MM.1S (cell line): ENCODE measurements at regions not wholly inside any gene's neighbourhood (a gene's known extent, or its start where the extent isn't known, plus 50 kb on each side); places are given as distances from the start of the nearest gene placed in this dataset.

Experiments used
- DNase-seq: peaks from one replicate; pipeline ENCODE4 v3.0.0-alpha.2; 2015
- H2AFZ ChIP-seq: fragments of 300-600 bp; sonication (generic); 2 replicates; pipeline ENCODE4 v1.6.0; 2016; ENCODE audit warnings: antibody characterized with exemption, low read length
- H3F3A ChIP-seq: fragments of 300-600 bp; sonication (generic); 2 replicates; pipeline ENCODE4 v1.6.1; 2016; ENCODE audit warnings: mild to moderate bottlenecking, antibody characterized with exemption, low read length, moderate library complexity, mixed read lengths; ENCODE audit not compliant: insufficient read depth
- H3K27ac ChIP-seq: fragments of 300-600 bp; sonication (generic); 2 replicates; pipeline ENCODE4 v1.5.1; 2016; ENCODE audit warnings: mild to moderate bottlenecking, low read length
- H3K27me3 ChIP-seq: fragments of 300-600 bp; sonication (generic); replicated peaks from 2 replicates; pipeline ENCODE4 v1.6.0; 2016; ENCODE audit warnings: low read length; ENCODE audit not compliant: insufficient read depth
- H3K36me3 ChIP-seq: fragments of 300-600 bp; sonication (generic); replicated peaks from 2 replicates; pipeline ENCODE4 v1.6.1; 2016; ENCODE audit warnings: mild to moderate bottlenecking, low read length, mixed read lengths; ENCODE audit not compliant: insufficient read depth
- H3K4me1 ChIP-seq: fragments of 300-600 bp; sonication (generic); 2 replicates; pipeline ENCODE4 v1.6.1; 2016; ENCODE audit warnings: low read length, mixed read lengths
- H3K4me2 ChIP-seq: fragments of 300-600 bp; sonication (generic); 2 replicates; pipeline ENCODE4 v1.6.0; 2016; ENCODE audit warnings: low read depth, low read length
- H3K4me3 ChIP-seq: fragments of 300-600 bp; sonication (generic); 2 replicates; pipeline ENCODE4 v1.5.1; 2016; ENCODE audit warnings: low read length, mixed read lengths
- H3K79me2 ChIP-seq: fragments of 300-600 bp; sonication (generic); 2 replicates; pipeline ENCODE4 v1.6.1; 2016; ENCODE audit warnings: mixed run types, low read length, mixed read lengths
- H3K9ac ChIP-seq: fragments of 300-600 bp; sonication (generic); 2 replicates; pipeline ENCODE4 v1.6.1; 2016; ENCODE audit warnings: low read length, mixed read lengths
- H3K9me2 ChIP-seq: fragments of 300-600 bp; sonication (generic); replicated peaks from 2 replicates; pipeline ENCODE4 v1.6.1; 2016; ENCODE audit warnings: mild to moderate bottlenecking, low read length, mixed read lengths; ENCODE audit not compliant: insufficient read depth
- H3K9me3 ChIP-seq: fragments of 300-600 bp; sonication (generic); replicated peaks from 2 replicates; pipeline ENCODE4 v1.6.1; 2016; ENCODE audit warnings: mild to moderate bottlenecking, low read length, mixed read lengths; ENCODE audit not compliant: insufficient read depth
- H4K20me1 ChIP-seq: fragments of 300-600 bp; sonication (generic); 2 replicates; pipeline ENCODE4 v1.6.1; 2016; ENCODE audit warnings: mild to moderate bottlenecking, low read length, moderate library complexity, mixed read lengths; ENCODE audit not compliant: insufficient read depth
- EZH2 ChIP-seq: fragments of 300-600 bp; sonication (generic); optimal IDR thresholded peaks from 2 replicates; pipeline ENCODE3; 2017; ENCODE audit warnings: low read depth, mild to moderate bottlenecking, antibody characterized with exemption, low read length, mixed read lengths
- EZH2phosphoT487 ChIP-seq: fragments of 300-600 bp; sonication (generic); IDR thresholded peaks from 2 replicates; pipeline ENCODE4 v1.6.1; 2018; ENCODE audit warnings: antibody characterized with exemption, low read length
- TF ChIP-seq, protein P1 (sequence below): fragments of 300-600 bp; sonication (generic); IDR thresholded peaks from 2 replicates; pipeline ENCODE4 v1.5.1; 2016; ENCODE audit warnings: antibody characterized with exemption, low read length, mixed read lengths

GRCh38 chr1:5376538-5377247, 615.5 kb downstream of the NPHP4 start:
- H4K20me1 ChIP-seq = no peaks in the 10 kb centered on the region
- H3K79me2 ChIP-seq = no peaks in the 10 kb centered on the region
- H3K4me2 ChIP-seq = no peak overlapping the region
- TF ChIP-seq EZH2 (no peak), EZH2phosphoT487 (no peak)
- TF ChIP-seq, protein P1, sequence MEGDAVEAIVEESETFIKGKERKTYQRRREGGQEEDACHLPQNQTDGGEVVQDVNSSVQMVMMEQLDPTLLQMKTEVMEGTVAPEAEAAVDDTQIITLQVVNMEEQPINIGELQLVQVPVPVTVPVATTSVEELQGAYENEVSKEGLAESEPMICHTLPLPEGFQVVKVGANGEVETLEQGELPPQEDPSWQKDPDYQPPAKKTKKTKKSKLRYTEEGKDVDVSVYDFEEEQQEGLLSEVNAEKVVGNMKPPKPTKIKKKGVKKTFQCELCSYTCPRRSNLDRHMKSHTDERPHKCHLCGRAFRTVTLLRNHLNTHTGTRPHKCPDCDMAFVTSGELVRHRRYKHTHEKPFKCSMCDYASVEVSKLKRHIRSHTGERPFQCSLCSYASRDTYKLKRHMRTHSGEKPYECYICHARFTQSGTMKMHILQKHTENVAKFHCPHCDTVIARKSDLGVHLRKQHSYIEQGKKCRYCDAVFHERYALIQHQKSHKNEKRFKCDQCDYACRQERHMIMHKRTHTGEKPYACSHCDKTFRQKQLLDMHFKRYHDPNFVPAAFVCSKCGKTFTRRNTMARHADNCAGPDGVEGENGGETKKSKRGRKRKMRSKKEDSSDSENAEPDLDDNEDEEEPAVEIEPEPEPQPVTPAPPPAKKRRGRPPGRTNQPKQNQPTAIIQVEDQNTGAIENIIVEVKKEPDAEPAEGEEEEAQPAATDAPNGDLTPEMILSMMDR = no peak
- H3K9me2 ChIP-seq = no peaks in the 10 kb centered on the region
- no peaks in the 10 kb centered on the region for H3K36me3 ChIP-seq
- no peaks in the 10 kb centered on the region for H3K9me3 ChIP-seq
- H3K4me3 ChIP-seq = no peak overlapping the region
- no peak overlapping the region for H3K9ac ChIP-seq
- H3K27me3 ChIP-seq = peaks cover 94% of the 10 kb centered on the region
- H2AFZ ChIP-seq = no peak overlapping the region
- no peak for DNase-seq
- H3K27ac ChIP-seq = no peak overlapping the region
- no peaks in the 10 kb centered on the region for H3F3A ChIP-seq
- no peaks in the 10 kb centered on the region for H3K4me1 ChIP-seq

GRCh38 chr1:5375481-5375880, 616.7 kb downstream of the NPHP4 start:
- H2AFZ ChIP-seq = no peak overlapping the region
- no peak for DNase-seq
- H3K9me2 ChIP-seq = no peaks in the 10 kb centered on the region
- TF ChIP-seq EZH2 (no peak), EZH2phosphoT487 (no peak)
- TF ChIP-seq, protein P1 = no peak
- H3K36me3 ChIP-seq = no peaks in the 10 kb centered on the region
- no peak overlapping the region for H3K9ac ChIP-seq
- H3K27me3 ChIP-seq = peaks cover 92% of the 10 kb centered on the region
- H3K27ac ChIP-seq = no peak overlapping the region
- H3F3A ChIP-seq = no peaks in the 10 kb centered on the region
- no peak overlapping the region for H3K4me2 ChIP-seq
- no peaks in the 10 kb centered on the region for H3K4me1 ChIP-seq
- H4K20me1 ChIP-seq = no peaks in the 10 kb centered on the region
- no peaks in the 10 kb centered on the region for H3K9me3 ChIP-seq
- H3K79me2 ChIP-seq = no peaks in the 10 kb centered on the region
- H3K4me3 ChIP-seq = no peak overlapping the region

DNA sequence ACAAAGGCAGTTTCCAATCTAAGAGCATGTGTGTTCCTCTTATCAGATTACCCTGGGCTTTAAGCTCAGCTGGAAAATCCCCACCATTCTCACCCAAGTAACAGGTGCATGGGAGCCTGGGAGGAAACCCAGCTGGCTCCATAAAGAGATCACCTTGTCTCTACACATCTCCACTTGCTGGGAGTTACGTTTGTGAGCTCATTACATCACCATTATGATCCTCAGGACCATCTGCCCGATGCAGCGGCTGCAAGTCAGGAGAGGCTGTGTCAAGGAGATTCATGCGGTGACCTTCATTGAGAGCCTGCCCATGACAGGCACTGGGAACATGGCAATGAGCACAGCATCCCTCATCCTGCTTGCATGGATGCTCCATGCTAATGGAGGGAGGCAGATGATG, 618.0 kb downstream of the NPHP4 start:
- H3K4me3 ChIP-seq = no peak overlapping the region

More for the DNA sequence above, 618.0 kb downstream of the NPHP4 start:
- no peaks in the 10 kb centered on the region for H3K4me1 ChIP-seq
- H3K9me3 ChIP-seq = no peaks in the 10 kb centered on the region
- H3K9ac ChIP-seq = no peak overlapping the region
- H3K27ac ChIP-seq = no peak overlapping the region
- no peaks in the 10 kb centered on the region for H3K36me3 ChIP-seq
- H3K9me2 ChIP-seq = no peaks in the 10 kb centered on the region
- H3F3A ChIP-seq = no peaks in the 10 kb centered on the region
- H2AFZ ChIP-seq = no peak overlapping the region
- peaks cover 83% of the 10 kb centered on the region for H3K27me3 ChIP-seq
- no peaks in the 10 kb centered on the region for H4K20me1 ChIP-seq
- no peak for DNase-seq
- H3K79me2 ChIP-seq = no peaks in the 10 kb centered on the region
- TF ChIP-seq, protein P1 = no peak
- TF ChIP-seq EZH2 = no peak
- H3K4me2 ChIP-seq = no peak overlapping the region
